Amygdala (tissue), 56 donors: ENCODE measurements at regions not wholly inside any gene's neighbourhood (a gene's known extent, or its start where the extent isn't known, plus 50 kb on each side); places are given as distances from the start of the nearest gene placed in this dataset.
"Not testable (repeated sequence)": the region's sequence is repeated elsewhere in the genome, so short reads cannot be mapped to it uniquely, and the experiment has no call there.

Experiments used
- DNase-seq, 56 donors: peaks; one replicate each; lab custom pipeline; 2025; lab: John Stamatoyannopoulos, UW

DNA sequence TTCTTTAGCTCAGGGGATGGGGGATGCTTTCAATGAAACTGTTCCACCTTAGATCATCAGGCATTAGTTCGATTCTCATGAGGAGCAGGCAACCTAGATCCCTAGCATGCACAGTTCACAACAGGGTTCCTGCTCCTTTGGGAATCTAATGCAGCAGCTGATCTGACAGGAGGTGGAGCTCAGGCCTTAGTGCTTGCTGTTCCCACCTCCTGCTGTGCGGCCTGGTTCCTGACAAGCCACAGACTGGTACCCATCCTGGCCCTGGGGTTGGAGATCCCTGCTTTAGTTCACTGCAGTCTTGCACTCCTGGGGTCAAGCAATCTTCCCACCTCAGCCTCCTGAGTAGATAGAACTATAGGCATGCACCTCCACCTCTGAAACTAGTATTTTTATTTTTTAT, 1369.8 kb upstream of the NUDT12 start:
- no peak for DNase-seq

DNA sequence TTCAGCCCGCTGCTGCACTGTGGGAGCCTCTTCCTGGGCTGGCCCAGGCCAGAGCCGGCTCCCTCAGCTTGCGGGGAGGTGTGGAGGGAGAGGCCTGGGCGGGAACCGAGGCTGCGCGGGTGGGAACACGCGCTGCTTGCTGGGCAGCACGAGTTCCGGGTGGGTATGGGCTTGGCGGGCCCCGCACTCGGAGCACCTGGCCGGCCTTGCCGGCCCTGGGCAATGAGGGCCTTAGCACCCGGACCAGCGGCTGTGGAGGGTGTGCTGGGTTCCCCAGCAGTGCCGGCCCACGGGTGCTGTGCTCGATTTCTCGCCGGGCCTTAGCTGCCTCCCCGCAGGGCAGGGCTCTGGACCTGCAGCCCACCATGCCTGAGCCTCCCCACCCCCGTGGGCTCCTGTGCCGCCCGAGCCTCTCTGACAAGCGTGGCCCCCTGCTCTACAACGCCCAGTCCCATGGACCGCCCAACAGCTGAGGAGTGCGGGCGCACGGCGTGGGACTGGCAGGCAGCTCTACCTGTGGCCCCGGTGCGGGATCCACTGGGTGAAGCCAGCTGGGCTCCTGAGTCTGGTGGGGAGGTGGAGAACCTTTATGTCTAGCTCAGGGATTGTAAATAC, 1366.4 kb upstream of the NUDT12 start:
- no peak for DNase-seq

GRCh38 chr5:104915226-104915625, 1352.6 kb upstream of the NUDT12 start:
- DNase-seq = no peak

- no peak for DNase-seq
Measured at GRCh38 chr5:104914536-104915070, 1352.0 kb upstream of the NUDT12 start.

DNA sequence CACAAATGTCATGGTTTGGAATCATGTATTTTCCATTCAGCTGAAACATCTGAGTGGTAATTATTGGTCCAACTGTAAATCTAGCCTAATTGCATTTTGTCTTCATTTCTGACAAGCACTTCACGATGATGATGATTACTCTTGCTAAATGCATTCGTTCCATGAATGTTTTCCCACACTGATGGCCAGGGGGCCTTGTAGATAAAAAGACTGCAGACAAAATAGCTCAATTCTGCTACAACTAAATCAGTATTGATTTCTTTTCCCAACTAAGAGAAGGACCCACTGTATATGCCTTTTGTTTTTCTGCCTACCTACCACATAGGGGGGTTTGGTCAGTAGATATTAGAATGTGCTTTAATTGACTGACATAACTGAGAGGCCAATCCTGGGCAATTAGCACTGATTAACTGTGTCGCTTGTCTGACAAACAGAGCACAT, 1351.3 kb upstream of the NUDT12 start:
- no peak for DNase-seq

DNA sequence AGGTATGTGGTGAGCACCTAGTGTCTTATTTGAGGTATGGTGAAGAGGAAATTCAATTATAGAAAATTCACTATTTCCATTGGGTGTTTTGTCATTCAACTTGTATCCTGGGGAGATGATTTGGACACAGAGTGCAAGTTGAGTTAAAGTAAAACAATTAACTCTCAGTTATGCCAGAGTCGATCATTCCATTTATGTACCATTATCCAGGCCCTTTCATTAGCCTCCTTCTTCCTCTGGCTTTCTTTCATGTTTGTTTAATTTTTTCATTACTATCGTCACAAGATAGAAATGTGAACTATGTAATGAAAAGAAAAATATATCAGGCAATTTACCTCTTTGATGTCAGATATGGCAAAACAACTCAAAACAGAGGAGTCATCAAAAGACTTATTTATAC, 1347.2 kb upstream of the NUDT12 start:
- DNase-seq = no peak

DNA sequence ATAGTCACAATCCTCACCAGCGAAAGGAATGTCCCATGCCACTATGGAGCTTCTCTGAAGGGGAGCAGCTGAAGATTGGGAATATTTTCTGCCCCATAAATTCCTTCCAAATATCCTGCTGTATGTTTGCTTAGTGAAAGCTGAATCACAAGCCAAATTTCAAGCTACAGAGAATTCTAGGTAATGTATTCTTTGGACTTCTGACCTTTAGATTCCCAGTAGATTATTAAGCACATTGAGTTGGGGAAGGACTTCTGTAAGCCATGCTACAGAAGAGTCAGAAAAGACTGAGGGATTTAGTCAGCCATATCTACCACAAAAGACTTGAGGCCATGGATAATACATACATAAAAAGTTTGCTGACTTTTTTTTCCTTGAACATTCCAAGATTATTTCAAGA, 1342.0 kb upstream of the NUDT12 start:
- DNase-seq = no peak

DNA sequence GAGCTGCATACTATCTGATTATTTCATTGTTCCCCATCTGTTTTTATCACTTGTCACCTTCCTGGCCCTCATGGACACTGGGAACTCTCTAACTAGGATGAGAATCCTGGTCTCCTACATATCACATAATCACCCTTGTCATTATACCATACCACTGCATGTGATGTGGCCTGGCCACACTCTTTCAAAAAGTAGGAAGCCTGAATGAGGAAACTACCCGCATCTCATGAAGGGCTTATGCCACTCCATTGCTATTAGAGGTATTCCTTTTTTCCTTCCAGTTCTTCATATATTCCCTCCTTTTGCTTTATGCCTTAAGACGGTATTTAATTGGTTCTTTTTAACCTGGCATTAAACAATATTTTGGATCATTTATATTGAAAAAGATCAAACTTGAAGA, 1341.4 kb upstream of the NUDT12 start:
- no peak for DNase-seq

DNA sequence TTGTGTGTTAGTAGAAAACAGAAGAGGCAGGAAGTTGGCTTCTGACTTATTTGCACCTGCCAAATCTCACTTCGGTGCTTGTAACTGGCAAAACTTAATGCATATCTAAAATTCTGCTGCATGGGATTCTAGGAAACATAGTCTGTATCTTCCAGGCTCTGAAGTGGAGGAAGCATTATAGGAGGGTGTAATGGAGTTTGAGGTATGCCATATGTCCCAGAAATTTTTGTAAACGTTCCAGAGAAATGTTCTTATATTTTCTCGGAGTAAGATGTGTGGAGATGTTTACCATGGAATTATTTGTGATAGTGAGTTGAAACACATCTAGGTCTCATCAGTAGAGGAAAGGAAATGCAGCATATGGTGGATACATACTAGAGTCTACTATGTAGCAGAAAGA, 1329.0 kb upstream of the NUDT12 start:
- no peak for DNase-seq

DNA sequence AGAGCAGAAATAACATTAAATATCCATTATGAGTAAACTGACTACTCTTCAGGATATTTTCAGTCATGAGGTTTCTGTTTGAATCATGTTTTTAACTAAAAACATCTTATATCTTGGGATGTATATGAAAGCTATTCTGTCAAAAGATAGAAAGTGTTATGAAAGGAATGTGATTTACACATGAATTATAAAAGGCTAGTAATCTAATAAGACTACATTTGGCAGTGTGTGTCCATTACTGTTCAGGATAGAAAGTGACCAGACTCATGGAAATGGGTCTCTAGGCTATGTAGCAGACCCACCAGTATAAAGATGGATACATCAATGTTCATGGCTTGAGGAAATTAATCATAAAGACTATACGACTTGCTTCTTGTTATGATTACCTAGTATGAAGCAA, 1328.2 kb upstream of the NUDT12 start:
- no peak for DNase-seq

DNA sequence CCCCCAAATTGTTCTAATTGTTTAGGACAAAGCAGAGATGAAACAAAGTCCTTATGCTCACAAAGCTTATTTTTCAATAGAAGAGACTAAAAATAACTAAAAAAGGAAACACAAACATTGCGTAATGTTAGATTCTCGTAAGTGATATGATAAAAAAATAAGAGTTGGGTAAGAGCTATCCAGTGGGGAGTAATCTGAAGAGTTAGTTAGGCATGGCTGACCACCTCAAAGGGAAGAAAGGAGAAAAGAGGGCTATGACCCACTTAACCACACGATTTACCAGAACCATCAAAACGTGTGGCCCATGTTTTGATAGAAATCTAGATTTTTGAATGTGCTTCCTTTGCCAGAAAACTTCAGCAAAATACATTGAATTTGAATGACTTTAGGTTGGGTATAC, 1296.8 kb upstream of the NUDT12 start:
- DNase-seq = no peak

- not testable (repeated sequence) for DNase-seq
Measured at GRCh38 chr5:104852099-104852498, 1289.5 kb upstream of the NUDT12 start.

DNA sequence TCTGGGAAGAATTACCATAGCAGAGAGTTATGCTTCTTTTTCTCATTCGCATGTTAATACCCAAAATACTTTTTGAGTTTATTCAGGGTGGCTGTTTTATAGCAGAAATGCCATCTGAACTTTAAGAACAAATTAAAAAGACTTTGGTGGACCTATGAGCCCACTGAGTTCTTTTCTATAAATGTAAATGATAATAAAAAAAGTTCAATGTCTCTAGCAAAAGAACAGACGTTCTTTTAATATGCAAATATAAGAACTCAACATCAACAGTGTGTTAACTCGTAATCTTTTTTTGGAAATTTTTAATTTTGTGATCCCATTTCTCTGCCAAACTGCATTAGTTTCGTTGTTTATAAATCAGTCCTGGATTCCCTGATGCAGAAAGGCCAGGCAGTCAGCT, 1283.0 kb upstream of the NUDT12 start:
- DNase-seq = no peak

GRCh38 chr5:104843822-104844221, 1281.2 kb upstream of the NUDT12 start:
- DNase-seq = no peak

- DNase-seq = no peak
Measured at GRCh38 chr5:104840284-104840683, 1277.7 kb upstream of the NUDT12 start.

DNA sequence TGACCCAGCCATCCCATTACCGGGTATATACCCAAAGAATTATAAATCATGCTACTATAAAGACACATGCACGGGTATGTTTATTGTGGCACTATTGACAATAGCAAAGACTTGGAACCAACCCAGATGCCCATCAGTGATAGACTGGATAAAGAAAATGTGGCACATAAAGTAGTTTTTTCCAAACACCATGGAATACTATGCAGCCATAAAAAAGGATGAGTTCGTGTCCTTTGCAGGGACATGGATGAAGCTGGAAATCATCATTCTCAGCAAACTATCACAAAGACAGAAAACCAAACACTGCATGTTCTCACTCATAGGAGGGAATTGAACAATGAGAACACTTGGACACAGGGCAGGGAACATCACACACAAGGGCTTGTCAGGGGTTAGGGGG, 1268.9 kb upstream of the NUDT12 start:
- not testable (repeated sequence) for DNase-seq

GRCh38 chr5:104821606-104822005, 1259.0 kb upstream of the NUDT12 start:
- no peak for DNase-seq

GRCh38 chr5:104817127-104817526, 1254.5 kb upstream of the NUDT12 start:
- no peak for DNase-seq

DNA sequence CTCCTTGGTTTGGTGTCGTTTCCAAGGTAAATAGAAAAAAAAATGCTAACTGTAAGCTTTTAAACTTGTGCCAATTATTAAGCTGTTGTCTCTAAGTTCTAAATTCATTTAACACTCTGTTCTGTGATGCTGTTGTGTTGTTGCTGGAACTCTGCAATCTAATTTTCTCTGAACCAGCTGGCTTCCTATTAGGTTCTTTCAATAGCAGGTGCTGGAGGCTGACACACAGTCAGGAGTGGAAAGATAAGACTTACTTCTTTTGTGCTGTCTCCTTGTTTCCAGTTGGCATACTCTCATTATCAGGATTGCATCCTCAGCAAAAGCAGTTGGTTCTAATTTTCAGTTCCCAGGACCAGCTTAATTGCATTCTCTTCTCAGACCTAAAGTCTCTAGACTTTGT, 1252.6 kb upstream of the NUDT12 start:
- DNase-seq = no peak

DNA sequence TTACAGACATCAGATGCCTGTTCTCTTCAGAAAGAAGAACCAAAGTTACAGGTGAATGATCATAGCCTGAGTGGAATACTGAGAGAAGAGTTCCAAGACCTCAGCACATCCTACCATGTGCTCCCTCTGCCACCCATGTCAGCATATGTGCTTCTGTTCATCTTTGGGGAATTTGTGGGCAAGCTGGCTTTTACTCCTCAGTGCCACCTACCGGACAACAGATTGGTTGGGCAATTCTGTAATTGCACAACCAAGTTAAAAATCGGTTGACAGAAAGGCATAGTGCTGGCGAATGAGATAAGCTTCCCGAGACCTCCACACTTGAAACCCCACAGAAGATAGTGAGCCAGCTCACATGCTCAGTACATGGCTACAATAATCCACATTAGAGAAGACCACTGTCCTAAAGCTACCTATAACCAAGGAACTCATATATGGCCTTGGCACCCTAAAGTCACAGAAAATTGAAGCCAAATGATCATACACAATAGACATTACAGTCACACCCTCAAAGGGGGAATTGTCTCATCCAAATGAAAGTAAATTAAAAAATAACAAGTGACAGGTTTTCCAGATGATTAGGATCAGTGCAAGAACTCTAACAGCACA, 1238.0 kb upstream of the NUDT12 start:
- DNase-seq = no peak

GRCh38 chr5:104793755-104794080, 1231.1 kb upstream of the NUDT12 start:
- no peak for DNase-seq

DNA sequence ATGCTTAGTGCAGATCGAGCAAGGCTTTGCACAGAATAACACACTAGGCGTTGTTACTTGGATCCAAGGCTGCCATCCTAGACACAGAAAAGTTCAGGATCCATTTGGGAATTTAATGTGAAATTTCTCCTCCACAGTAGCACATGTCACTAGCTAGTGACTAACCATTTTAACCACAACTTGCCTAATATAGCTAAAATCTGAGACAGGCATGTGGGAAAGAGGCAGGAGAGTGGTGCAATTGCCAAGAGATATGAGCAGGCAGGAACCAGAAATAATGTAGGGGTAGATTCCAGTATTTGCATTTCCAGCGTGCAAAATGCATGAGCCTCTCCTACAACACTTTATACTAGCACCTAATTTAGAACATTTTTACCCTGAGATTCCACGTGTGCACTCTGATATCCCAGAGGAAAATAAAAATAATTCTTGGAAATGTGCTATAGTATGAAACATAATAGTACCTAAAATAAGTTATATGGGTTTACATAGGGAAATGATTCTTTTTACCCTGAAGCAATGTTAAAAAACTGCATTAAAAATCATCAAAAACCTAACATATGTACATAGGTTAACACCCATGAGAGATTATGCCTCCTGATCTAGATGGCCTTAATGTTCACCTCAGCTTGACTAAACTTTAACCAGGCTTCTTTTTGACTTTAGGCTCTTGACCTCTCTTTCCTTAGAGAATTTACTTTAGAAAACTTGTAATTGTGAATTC, 1230.6 kb upstream of the NUDT12 start:
- no peak for DNase-seq
